ENCODE measurements at regions not wholly inside any gene's neighbourhood (a gene's known extent, or its start where the extent isn't known, plus 50 kb on each side); places are given as distances from the start of the nearest gene placed in this dataset.

DNA sequence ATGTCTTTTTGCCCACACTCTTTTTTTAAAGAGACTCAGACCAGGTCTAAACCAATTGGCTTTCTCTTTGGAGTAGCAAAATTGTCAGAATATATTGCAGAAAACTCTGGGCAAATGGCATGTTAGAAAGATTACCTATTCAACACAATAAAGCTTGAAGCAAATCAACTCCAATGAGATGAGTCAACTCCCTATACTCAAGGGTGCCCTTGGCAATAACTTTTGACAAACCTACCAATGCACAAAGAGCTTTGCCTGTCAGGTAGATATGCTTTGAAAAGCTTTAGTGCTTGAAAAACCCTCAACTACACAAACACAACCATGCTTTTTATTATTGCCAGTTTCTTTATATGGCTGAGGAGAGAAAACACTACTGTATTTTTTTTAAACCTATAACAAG is 137.7 kb upstream of the GRM7 start:
- H3K9me2 ChIP-seq (replicated peaks; ENCODE audit: insufficient read depth, low read length), result no peaks in the 10 kb centered on the region
- H3K36me3 ChIP-seq (ENCODE audit: low read length), result no peaks in the 10 kb centered on the region
- H4K20me1 ChIP-seq (ENCODE audit: low read depth, low read length), result no peaks in the 10 kb centered on the region
- H3K4me2 ChIP-seq (ENCODE audit: low read depth, low read length, poor library complexity, severe bottlenecking), result no peak overlapping the region
- H2AFZ ChIP-seq (ENCODE audit: low read depth, low read length, severe bottlenecking), result no peak overlapping the region
- no peak overlapping the region for H3K27ac ChIP-seq (ENCODE audit: low read depth, low read length)
- no peak overlapping the region for H3K4me3 ChIP-seq (ENCODE audit: insufficient read depth, low read length, poor library complexity, severe bottlenecking)
- H3F3A ChIP-seq (ENCODE audit: insufficient read depth), result no peaks in the 10 kb centered on the region
- H3K79me2 ChIP-seq (ENCODE audit: insufficient read depth, low read length), result no peaks in the 10 kb centered on the region
- H3K9ac ChIP-seq (ENCODE audit: low read length), result no peak overlapping the region
- H3K27me3 ChIP-seq (ENCODE audit: low read length), result no peaks in the 10 kb centered on the region
- no peak for TF ChIP-seq EZH2phosphoT487 (conservative IDR thresholded peaks at IDR 0.05; ENCODE audit: low read length)
- TF ChIP-seq, protein P1, sequence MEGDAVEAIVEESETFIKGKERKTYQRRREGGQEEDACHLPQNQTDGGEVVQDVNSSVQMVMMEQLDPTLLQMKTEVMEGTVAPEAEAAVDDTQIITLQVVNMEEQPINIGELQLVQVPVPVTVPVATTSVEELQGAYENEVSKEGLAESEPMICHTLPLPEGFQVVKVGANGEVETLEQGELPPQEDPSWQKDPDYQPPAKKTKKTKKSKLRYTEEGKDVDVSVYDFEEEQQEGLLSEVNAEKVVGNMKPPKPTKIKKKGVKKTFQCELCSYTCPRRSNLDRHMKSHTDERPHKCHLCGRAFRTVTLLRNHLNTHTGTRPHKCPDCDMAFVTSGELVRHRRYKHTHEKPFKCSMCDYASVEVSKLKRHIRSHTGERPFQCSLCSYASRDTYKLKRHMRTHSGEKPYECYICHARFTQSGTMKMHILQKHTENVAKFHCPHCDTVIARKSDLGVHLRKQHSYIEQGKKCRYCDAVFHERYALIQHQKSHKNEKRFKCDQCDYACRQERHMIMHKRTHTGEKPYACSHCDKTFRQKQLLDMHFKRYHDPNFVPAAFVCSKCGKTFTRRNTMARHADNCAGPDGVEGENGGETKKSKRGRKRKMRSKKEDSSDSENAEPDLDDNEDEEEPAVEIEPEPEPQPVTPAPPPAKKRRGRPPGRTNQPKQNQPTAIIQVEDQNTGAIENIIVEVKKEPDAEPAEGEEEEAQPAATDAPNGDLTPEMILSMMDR (IDR thresholded peaks at IDR 0.05; ENCODE audit: insufficient read depth, low read length, poor library complexity, severe bottlenecking), result no peak
- no peaks in the 10 kb centered on the region for H3K9me3 ChIP-seq (ENCODE audit: insufficient read depth, low read length)

DNA sequence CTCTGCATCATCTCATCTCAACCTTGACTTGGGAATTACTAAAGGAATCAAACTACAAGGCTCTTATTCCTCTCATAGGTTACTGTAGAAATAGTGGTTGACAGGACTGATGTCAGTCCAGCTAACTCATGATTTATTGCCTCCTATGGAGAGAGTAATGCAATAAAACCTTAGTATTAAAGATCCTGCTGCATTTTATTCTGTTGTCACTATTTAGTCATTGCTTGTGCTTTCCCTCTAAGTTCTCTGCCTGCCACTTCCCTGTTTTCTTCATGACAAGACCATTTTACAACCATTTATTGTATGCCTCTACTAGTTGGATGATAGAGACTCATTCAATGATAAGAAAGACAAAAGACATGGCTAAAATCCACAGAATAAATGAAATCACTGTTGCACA is 134.1 kb upstream of the GRM7 start:
- Histone ChIP-seq H3K27me3 (ENCODE audit: low read length) (no peaks in the 10 kb centered on the region), H2AFZ (ENCODE audit: low read depth, low read length, severe bottlenecking) (no peak overlapping the region), H3K4me2 (ENCODE audit: low read depth, low read length, poor library complexity, severe bottlenecking) (no peak overlapping the region), H3K27ac (ENCODE audit: low read depth, low read length) (no peak overlapping the region), H3K9ac (ENCODE audit: low read length) (no peak overlapping the region), H3K36me3 (ENCODE audit: low read length) (no peaks in the 10 kb centered on the region), H3K79me2 (ENCODE audit: insufficient read depth, low read length) (no peaks in the 10 kb centered on the region), H3K9me2 (replicated peaks; ENCODE audit: insufficient read depth, low read length) (no peaks in the 10 kb centered on the region), H3F3A (ENCODE audit: insufficient read depth) (no peaks in the 10 kb centered on the region), H4K20me1 (ENCODE audit: low read depth, low read length) (no peaks in the 10 kb centered on the region), H3K9me3 (ENCODE audit: insufficient read depth, low read length) (no peaks in the 10 kb centered on the region), H3K4me3 (ENCODE audit: insufficient read depth, low read length, poor library complexity, severe bottlenecking) (no peak overlapping the region)
- no peak for TF ChIP-seq EZH2phosphoT487 (conservative IDR thresholded peaks at IDR 0.05; ENCODE audit: low read length)
- TF ChIP-seq, protein P1 (IDR thresholded peaks at IDR 0.05; ENCODE audit: insufficient read depth, low read length, poor library complexity, severe bottlenecking), result no peak

DNA sequence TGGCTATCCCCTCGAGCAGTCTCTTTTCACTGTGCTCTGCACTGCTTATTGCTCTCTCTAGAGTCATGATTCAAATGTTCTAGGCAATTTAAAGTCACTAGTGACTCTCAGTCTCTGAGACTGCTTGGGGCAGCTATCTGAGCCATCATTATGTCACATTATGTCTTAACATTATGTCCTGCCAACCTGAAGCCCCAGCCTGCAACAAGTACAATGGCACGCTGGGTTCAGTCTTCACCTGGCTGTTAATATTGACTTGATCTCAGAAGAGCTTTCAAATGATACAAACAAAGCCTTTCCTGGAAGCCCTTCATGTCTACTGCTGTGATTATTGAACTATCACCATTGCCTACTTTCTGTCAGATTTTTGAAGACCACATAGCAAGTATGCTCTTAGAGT is 128.1 kb upstream of the GRM7 start:
- Histone ChIP-seq H3K79me2 (ENCODE audit: insufficient read depth, low read length) (no peaks in the 10 kb centered on the region), H3K27me3 (ENCODE audit: low read length) (no peaks in the 10 kb centered on the region)

More for the DNA sequence above, 128.1 kb upstream of the GRM7 start:
- no peaks in the 10 kb centered on the region for H3F3A ChIP-seq (ENCODE audit: insufficient read depth)
- no peak overlapping the region for H3K4me3 ChIP-seq (ENCODE audit: insufficient read depth, low read length, poor library complexity, severe bottlenecking)
- TF ChIP-seq, protein P1 (IDR thresholded peaks at IDR 0.05; ENCODE audit: insufficient read depth, low read length, poor library complexity, severe bottlenecking), result no peak
- TF ChIP-seq EZH2phosphoT487 (conservative IDR thresholded peaks at IDR 0.05; ENCODE audit: low read length), result no peak
- no peaks in the 10 kb centered on the region for H3K9me2 ChIP-seq (replicated peaks; ENCODE audit: insufficient read depth, low read length)
- no peak overlapping the region for H2AFZ ChIP-seq (ENCODE audit: low read depth, low read length, severe bottlenecking)
- H4K20me1 ChIP-seq (ENCODE audit: low read depth, low read length), result no peaks in the 10 kb centered on the region
- no peaks in the 10 kb centered on the region for H3K9me3 ChIP-seq (ENCODE audit: insufficient read depth, low read length)
- H3K9ac ChIP-seq (ENCODE audit: low read length), result no peak overlapping the region
- H3K27ac ChIP-seq (ENCODE audit: low read depth, low read length), result no peak overlapping the region
- H3K4me2 ChIP-seq (ENCODE audit: low read depth, low read length, poor library complexity, severe bottlenecking), result no peak overlapping the region
- no peaks in the 10 kb centered on the region for H3K36me3 ChIP-seq (ENCODE audit: low read length)
